IMR-90 (cell line): ENCODE measurements at regions not wholly inside any gene's neighbourhood (a gene's known extent, or its start where the extent isn't known, plus 50 kb on each side); places are given as distances from the start of the nearest gene placed in this dataset.

Experiments
- ATAC-seq: fragments of 200-7000 bp; cut with Tn5 transposase; 2 replicates; pipeline ENCODE4 v1.9.1; 2020; ENCODE audit warnings: low read depth, mild to moderate bottlenecking, moderate library complexity
- BruUV-seq: library from RNA; stranded (reverse); fragments of 400-500 nt; replicated peaks from 2 replicates; lab custom pipeline; 2021; lab: Mats Ljungman, UMichigan
- CTCF ChIA-PET: fragments of 300-600 bp; formaldehyde crosslinking; extraction: SDS; loops from one replicate; lab custom pipeline; 2021; ENCODE audit warnings: antibody characterized with exemption; lab: Yijun Ruan, JAX
- POLR2A ChIA-PET: fragments of 300-600 bp; sonication (Branson Sonifier 250); formaldehyde crosslinking; loops from one replicate; lab custom pipeline; 2022; ENCODE audit warnings: antibody characterized with exemption; ENCODE audit not compliant: unreplicated experiment; lab: Charles Lee
- DNase-seq: peaks from one replicate; pipeline ENCODE4 v3.0.0; 2013
- H2AFZ ChIP-seq: replicated peaks from 2 replicates; pipeline ENCODE3; 2013; ENCODE audit warnings: low read length, mild to moderate bottlenecking; ENCODE audit not compliant: poor library complexity
- H2AK5ac ChIP-seq: 2 replicates; pipeline ENCODE4 v1.6.1; 2013; ENCODE audit warnings: low read depth, low read length, inconsistent platforms
- H2AK9ac ChIP-seq: replicated peaks from 2 replicates; pipeline ENCODE3; 2013; ENCODE audit warnings: mild to moderate bottlenecking, low read depth, low read length, moderate library complexity; ENCODE audit not compliant: poor library complexity
- H2BK120ac ChIP-seq: 2 replicates; pipeline ENCODE4 v1.6.1; 2013; ENCODE audit warnings: low read depth, low read length, inconsistent platforms
- H2BK15ac ChIP-seq: 3 replicates; pipeline ENCODE4 v1.6.1; 2013; ENCODE audit warnings: low read depth, low read length, inconsistent platforms
- H2BK20ac ChIP-seq: 2 replicates; pipeline ENCODE4 v1.6.1; 2013; ENCODE audit warnings: low read depth, mild to moderate bottlenecking, inconsistent platforms, low read length, moderate library complexity
- H2BK5ac ChIP-seq: 2 replicates; pipeline ENCODE4 v1.6.1; 2013; ENCODE audit warnings: mild to moderate bottlenecking, low read depth, low read length, inconsistent platforms; ENCODE audit not compliant: poor library complexity, severe bottlenecking
- H3K14ac ChIP-seq: replicated peaks from 2 replicates; pipeline ENCODE4 v1.6.1; 2013; ENCODE audit warnings: low read depth, low read length, inconsistent platforms
- H3K18ac ChIP-seq: 2 replicates; pipeline ENCODE4 v1.6.1; 2013; ENCODE audit warnings: low read depth, low read length, control low read depth
- H3K23ac ChIP-seq: 2 replicates; pipeline ENCODE4 v1.6.1; 2013; ENCODE audit warnings: low read depth, low read length, inconsistent platforms
- H3K27ac ChIP-seq: 2 replicates; pipeline ENCODE4 v1.5.1; 2013; ENCODE audit warnings: mild to moderate bottlenecking, control low read depth, low read length; ENCODE audit not compliant: insufficient read depth
- H3K27me3 ChIP-seq: 2 replicates; pipeline ENCODE4 v1.6.1; 2013; ENCODE audit warnings: low read length; ENCODE audit not compliant: control insufficient read depth, insufficient read depth
- H3K36me3 ChIP-seq: 2 replicates; pipeline ENCODE4 v1.6.1; 2013; ENCODE audit warnings: low read length, mixed read lengths; ENCODE audit not compliant: control insufficient read depth, insufficient read depth
- H3K4ac ChIP-seq: 2 replicates; pipeline ENCODE4 v1.6.1; 2013; ENCODE audit warnings: low read depth, low read length, inconsistent platforms
- H3K4me1 ChIP-seq: 2 replicates; pipeline ENCODE4 v1.6.1; 2013; ENCODE audit warnings: low read length, mixed read lengths; ENCODE audit not compliant: control insufficient read depth, insufficient read depth
- H3K4me2 ChIP-seq: 2 replicates; pipeline ENCODE4 v1.6.1; 2013; ENCODE audit warnings: low read depth, mild to moderate bottlenecking, control low read depth, low read length, moderate library complexity
- H3K4me3 ChIP-seq: 2 replicates; pipeline ENCODE4 v1.5.1; 2013; ENCODE audit warnings: low read depth, mild to moderate bottlenecking, control low read depth, low read length, moderate library complexity; ENCODE audit not compliant: insufficient read depth
- H3K56ac ChIP-seq: 2 replicates; pipeline ENCODE4 v1.6.1; 2013; ENCODE audit warnings: low read length, inconsistent platforms; ENCODE audit not compliant: insufficient read depth; ENCODE audit errors: extremely low read depth
- H3K79me1 ChIP-seq, 2 experiments: 2 replicates each; pipeline ENCODE4 v1.6.1; 2013; ENCODE audit warnings: low read length in 2 of 2, inconsistent platforms in 1 of 2, low read depth in 1 of 2
- H3K9ac ChIP-seq: 2 replicates; pipeline ENCODE4 v1.6.1; 2013; ENCODE audit warnings: low read depth, low read length, control low read depth
- H3K9me1 ChIP-seq: 2 replicates; pipeline ENCODE4 v1.6.1; 2013; ENCODE audit warnings: low read length, inconsistent platforms; ENCODE audit not compliant: insufficient read depth
- H3K9me3 ChIP-seq: 2 replicates; pipeline ENCODE4 v1.6.1; 2013; ENCODE audit warnings: low read length; ENCODE audit not compliant: control insufficient read depth, insufficient read depth
- H4K20me1 ChIP-seq: 2 replicates; pipeline ENCODE4 v1.6.1; 2013; ENCODE audit warnings: low read length, inconsistent platforms; ENCODE audit not compliant: insufficient read depth
- H4K5ac ChIP-seq: 2 replicates; pipeline ENCODE4 v1.6.1; 2013; ENCODE audit warnings: mild to moderate bottlenecking, low read depth, low read length, control low read depth
- H4K8ac ChIP-seq, 2 experiments: 2 replicates each; pipeline ENCODE4 v1.6.1; 2013; ENCODE audit warnings: low read depth in 2 of 2, low read length in 2 of 2, control low read depth in 1 of 2, inconsistent platforms in 1 of 2
- H4K91ac ChIP-seq: 2 replicates; pipeline ENCODE4 v1.6.1; 2013; ENCODE audit warnings: low read depth, low read length, inconsistent platforms; ENCODE audit not compliant: insufficient read depth
- BHLHE40 ChIP-seq: fragments of 150-350 bp; IDR thresholded peaks from 2 replicates; pipeline ENCODE4 v1.6.1; 2016; ENCODE audit warnings: mild to moderate bottlenecking, low read depth, low read length
- CEBPB ChIP-seq: IDR thresholded peaks from 2 replicates; pipeline ENCODE4 v1.6.1; 2012; ENCODE audit warnings: low read depth, low read length, improper control_type of control experiment
- MAZ ChIP-seq: IDR thresholded peaks from 2 replicates; pipeline ENCODE4 v1.6.1; 2012; ENCODE audit warnings: low read depth, mild to moderate bottlenecking, low read length, improper control_type of control experiment, moderate library complexity, borderline replicate concordance
- NFE2L2 ChIP-seq: fragments of 150-350 bp; IDR thresholded peaks from 2 replicates; pipeline ENCODE4 v1.6.1; 2016; ENCODE audit warnings: low read depth, mild to moderate bottlenecking, low read length
- USF2 ChIP-seq: fragments of 150-350 bp; IDR thresholded peaks from 2 replicates; pipeline ENCODE4 v1.6.1; 2017; ENCODE audit warnings: mild to moderate bottlenecking, antibody characterized with exemption, low read length, low read depth
- WGBS, 2 experiments: methylation state at CpG; one replicate each; pipeline versions ENCODE4 v1.1.5 to v1.1.7; 2013; ENCODE audit warnings: missing lambda C conversion rate in 2 of 2; ENCODE audit not compliant: insufficient read length in 1 of 2; ENCODE audit errors: extremely low coverage in 2 of 2; 5-methylcytosine and 5-hydroxymethylcytosine counted together
- dilution Hi-C: fragments of 300-500 bp; cut with HindIII; formaldehyde crosslinking; loops from one replicate; pipeline ENCODE4 v1.14.3; 2018; ENCODE audit warnings: low sequenced_read_pairs; ENCODE audit not compliant: unreplicated experiment
- in situ Hi-C: fragments of 300-500 bp; cut with MboI; formaldehyde crosslinking; loops from 3 replicates; pipeline ENCODE4 v1.14.3; 2019; ENCODE audit warnings: low sequenced_read_pairs, inconsistent platforms, mixed read lengths
- intact Hi-C: fragments of 100-400 bp; cut with micrococcal nuclease; formaldehyde crosslinking; loops from 2 replicates; pipeline ENCODE4 v1.10.0; 2022

GRCh38 chr6:6940031-6941025, 167.4 kb upstream of the RREB1 start (continued):
- no peak for TF ChIP-seq MAZ

GRCh38 chr6:6941201-6941600, 166.6 kb upstream of the RREB1 start:
- no TSS peak for BruUV-seq
- Histone ChIP-seq H4K20me1 (no peaks in the 10 kb centered on the region), H2BK20ac (no peak overlapping the region), H3K27me3 (no peaks in the 10 kb centered on the region; the same call in 1 of the 2 replicates), H4K91ac (no peak overlapping the region), H3K27ac (no peak overlapping the region), H3K56ac (no peak overlapping the region), H2AK9ac (no peak overlapping the region), H3K14ac (no peak overlapping the region), H2BK15ac (no peak overlapping the region), H4K5ac (no peak overlapping the region), H3K18ac (no peak overlapping the region), H3K23ac (no peak overlapping the region), H2BK5ac (no peak overlapping the region), H3K4ac (no peak overlapping the region), H4K8ac (no peak overlapping the region), H3K4me3 (no peak overlapping the region), H2BK120ac (no peak overlapping the region), H2AK5ac (no peak overlapping the region), H3K4me2 (no peak overlapping the region), H3K9ac (no peak overlapping the region), H3K9me3 (no peaks in the 10 kb centered on the region), H3K9me1 (no peaks in the 10 kb centered on the region), H3K36me3 (no peaks in the 10 kb centered on the region), H3K4me1 (no peaks in the 10 kb centered on the region), H3K79me1 (no peaks in the 10 kb centered on the region), H2AFZ (no peak overlapping the region)
- ATAC-seq, result no peak
- intact Hi-C loops (no loop called here), in situ Hi-C loops (no loop called here), dilution Hi-C loops (no loop called here)
- TF ChIP-seq USF2 (no peak), BHLHE40 (no peak), CEBPB (no peak), NFE2L2 (no peak)
- ChIA-PET CTCF (no interaction called here), POLR2A (no interaction called here)
- no peak for DNase-seq
- WGBS, 2 experiments, result no CpG with 5 or more reads among the region's 8 CpGs
